H1 (cell line): ENCODE measurements at regions not wholly inside any gene's neighbourhood (a gene's known extent, or its start where the extent isn't known, plus 50 kb on each side); places are given as distances from the start of the nearest gene placed in this dataset.

ENCODE experiments used
- CBX5 ChIP-seq: fragments of 300-800, 300-1000 bp; sonication (generic); IDR thresholded peaks from 2 replicates; pipeline ENCODE4 v1.7.1; 2016; ENCODE audit warnings: antibody characterized with exemption, low read length, low read depth
- CEBPB ChIP-seq: IDR thresholded peaks from 2 replicates; pipeline ENCODE4 v1.6.1; 2012; ENCODE audit warnings: low read depth, low read length
- EZH2 ChIP-seq: fragments of 200-600 bp; sonication (generic); IDR thresholded peaks from 2 replicates; pipeline ENCODE4 v1.7.1; 2012; ENCODE audit warnings: low read depth, mild to moderate bottlenecking, moderate library complexity, low read length, inconsistent platforms; ENCODE audit not compliant: severe bottlenecking
- MAX ChIP-seq: IDR thresholded peaks from 2 replicates; pipeline ENCODE4 v1.6.1; 2012; ENCODE audit warnings: inconsistent platforms
- NRF1 ChIP-seq: IDR thresholded peaks from 2 replicates; pipeline ENCODE4 v1.6.1; 2011; ENCODE audit warnings: mild to moderate bottlenecking, low read depth, low read length, improper control_type of control experiment
- POLR2A ChIP-seq, 2 experiments: IDR thresholded peaks; 1 replicate in 1 of 2; 2 replicates in 1 of 2; pipeline ENCODE4 v1.6.1; 2011; ENCODE audit warnings: low read depth in 2 of 2, low read length in 2 of 2, mild to moderate bottlenecking in 2 of 2; ENCODE audit errors: control extremely low read depth in 1 of 2
- POLR2AphosphoS5 ChIP-seq: IDR thresholded peaks from 2 replicates; pipeline ENCODE4 v1.6.1; 2011; ENCODE audit warnings: low read depth, low read length
- SAP30 ChIP-seq: fragments of 300-600 bp; sonication (generic); IDR thresholded peaks from 2 replicates; pipeline ENCODE4 v1.7.1; 2012; ENCODE audit warnings: low read length, moderate library complexity, mild to moderate bottlenecking, inconsistent platforms; ENCODE audit not compliant: insufficient read depth, insufficient replicate concordance
- TAF7 ChIP-seq: optimal IDR thresholded peaks from 2 replicates; pipeline ENCODE3; 2011; ENCODE audit warnings: low read depth, mild to moderate bottlenecking, inconsistent platforms, low read length, moderate library complexity, borderline replicate concordance
- TEAD4 ChIP-seq: IDR thresholded peaks from 2 replicates; pipeline ENCODE4 v1.6.1; 2012; ENCODE audit warnings: low read depth, low read length, inconsistent platforms, mixed read lengths
- YY1 ChIP-seq: IDR thresholded peaks from 2 replicates; pipeline ENCODE4 v1.6.1; 2011; ENCODE audit warnings: low read depth, mild to moderate bottlenecking, low read length
- ZNF274 ChIP-seq: IDR thresholded peaks from 2 replicates; pipeline ENCODE4 v1.7.0; 2012; ENCODE audit warnings: low read length, borderline replicate concordance; ENCODE audit errors: extremely low read depth
- TF ChIP-seq, protein P1 (sequence below), 3 experiments: IDR thresholded peaks; 1 replicate in 2 of 3; 2 replicates in 1 of 3; pipeline versions ENCODE4 v1.5.1 to v1.6.1; 2011; ENCODE audit warnings: low read length in 3 of 3, mild to moderate bottlenecking in 3 of 3, inconsistent platforms in 2 of 3, low read depth in 1 of 3, moderate library complexity in 1 of 3; ENCODE audit not compliant: insufficient read depth in 1 of 3; ENCODE audit errors: control extremely low read depth in 1 of 3

GRCh38 chr2:128838244-128838643 is 519.6 kb upstream of the HS6ST1 start:
- TF ChIP-seq CEBPB (no peak), ZNF274 (no peak), TEAD4 (no peak), CBX5 (no peak), YY1 (no peak), SAP30 (no peak), TAF7 (no peak), EZH2 (no peak), POLR2A (IDR thresholded peaks at IDR 0.05; ENCODE audit: control extremely low read depth in 1 of 2, low read depth in 2 of 2, low read length in 2 of 2) (no peak), NRF1 (no peak), POLR2AphosphoS5 (no peak), MAX (no peak)
- TF ChIP-seq, protein P1, sequence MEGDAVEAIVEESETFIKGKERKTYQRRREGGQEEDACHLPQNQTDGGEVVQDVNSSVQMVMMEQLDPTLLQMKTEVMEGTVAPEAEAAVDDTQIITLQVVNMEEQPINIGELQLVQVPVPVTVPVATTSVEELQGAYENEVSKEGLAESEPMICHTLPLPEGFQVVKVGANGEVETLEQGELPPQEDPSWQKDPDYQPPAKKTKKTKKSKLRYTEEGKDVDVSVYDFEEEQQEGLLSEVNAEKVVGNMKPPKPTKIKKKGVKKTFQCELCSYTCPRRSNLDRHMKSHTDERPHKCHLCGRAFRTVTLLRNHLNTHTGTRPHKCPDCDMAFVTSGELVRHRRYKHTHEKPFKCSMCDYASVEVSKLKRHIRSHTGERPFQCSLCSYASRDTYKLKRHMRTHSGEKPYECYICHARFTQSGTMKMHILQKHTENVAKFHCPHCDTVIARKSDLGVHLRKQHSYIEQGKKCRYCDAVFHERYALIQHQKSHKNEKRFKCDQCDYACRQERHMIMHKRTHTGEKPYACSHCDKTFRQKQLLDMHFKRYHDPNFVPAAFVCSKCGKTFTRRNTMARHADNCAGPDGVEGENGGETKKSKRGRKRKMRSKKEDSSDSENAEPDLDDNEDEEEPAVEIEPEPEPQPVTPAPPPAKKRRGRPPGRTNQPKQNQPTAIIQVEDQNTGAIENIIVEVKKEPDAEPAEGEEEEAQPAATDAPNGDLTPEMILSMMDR (IDR thresholded peaks at IDR 0.05; ENCODE audit: control extremely low read depth in 1 of 3, insufficient read depth in 1 of 3, low read depth in 1 of 3, low read length in 3 of 3): no peak
